ENCODE measurements at regions not wholly inside any gene's neighbourhood (a gene's known extent, or its start where the extent isn't known, plus 50 kb on each side); places are given as distances from the start of the nearest gene placed in this dataset.
A peak's percentile ranks its signal among the peaks of the same experiment; 100 is the strongest.

DNA sequence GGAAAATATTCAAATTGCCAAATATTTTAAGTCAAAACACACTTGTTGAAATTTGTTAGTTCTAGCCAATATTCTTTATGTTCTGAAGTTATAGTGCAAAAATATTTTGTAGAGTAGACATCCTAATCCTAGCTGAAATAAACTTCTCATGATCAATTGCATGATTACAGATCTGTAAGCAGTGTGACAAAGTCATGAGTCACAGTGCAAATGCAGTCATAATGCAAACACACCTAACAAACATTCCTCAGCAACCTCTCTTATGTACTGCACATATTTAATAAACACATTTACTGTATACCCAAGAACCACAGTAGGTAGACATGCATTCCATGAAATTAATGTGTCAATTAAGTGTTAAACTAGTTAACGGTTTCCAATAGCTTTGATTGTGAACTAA lies 1857.4 kb downstream of the NCAM2 start:
- Histone ChIP-seq H4K20me1 (no peaks in the 10 kb centered on the region), H3K4me2 (no peak overlapping the region), H3K36me3 (no peaks in the 10 kb centered on the region), H3K27me3 (no peaks in the 10 kb centered on the region), H3K9me3 (peaks cover 6% of the 10 kb centered on the region; the same call in 1 of the 2 replicates), H3K9ac (no peak overlapping the region), H3K27ac (no peak overlapping the region), H3K4me1 (peaks cover 19% of the 10 kb centered on the region), H3K4me3 (no peak overlapping the region)
- TF ChIP-seq Cebpa-rat (IDR thresholded peaks at IDR 0.05), result no peak

DNA sequence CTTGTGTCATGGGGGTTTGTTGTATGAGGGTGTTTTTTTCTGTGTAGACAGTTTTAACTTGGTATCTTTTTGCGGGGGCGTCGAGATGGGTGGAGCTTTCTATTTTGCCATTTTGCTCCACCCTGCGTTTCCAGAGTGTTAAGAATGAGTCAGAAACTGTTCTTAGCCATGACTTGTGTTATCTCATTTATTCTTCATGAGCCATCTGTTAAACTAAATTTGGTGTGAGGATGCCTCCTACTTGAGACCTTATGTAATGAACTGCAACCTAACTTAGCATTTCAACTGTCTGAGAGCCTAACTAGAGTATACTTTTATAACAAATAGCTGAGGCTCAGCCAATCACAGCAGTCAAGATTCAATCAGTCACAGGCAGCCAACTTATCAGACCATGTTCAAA lies 1873.5 kb downstream of the NCAM2 start:
- Histone ChIP-seq H3K9ac (no peak overlapping the region), H3K36me3 (no peaks in the 10 kb centered on the region), H3K4me3 (no peak overlapping the region), H3K27ac (no peak overlapping the region), H4K20me1 (no peaks in the 10 kb centered on the region), H3K27me3 (no peaks in the 10 kb centered on the region), H3K4me2 (no peak overlapping the region), H3K4me1 (peaks cover 21% of the 10 kb centered on the region), H3K9me3 (no peaks in the 10 kb centered on the region)
- TF ChIP-seq Cebpa-rat (IDR thresholded peaks at IDR 0.05), result no peak

DNA sequence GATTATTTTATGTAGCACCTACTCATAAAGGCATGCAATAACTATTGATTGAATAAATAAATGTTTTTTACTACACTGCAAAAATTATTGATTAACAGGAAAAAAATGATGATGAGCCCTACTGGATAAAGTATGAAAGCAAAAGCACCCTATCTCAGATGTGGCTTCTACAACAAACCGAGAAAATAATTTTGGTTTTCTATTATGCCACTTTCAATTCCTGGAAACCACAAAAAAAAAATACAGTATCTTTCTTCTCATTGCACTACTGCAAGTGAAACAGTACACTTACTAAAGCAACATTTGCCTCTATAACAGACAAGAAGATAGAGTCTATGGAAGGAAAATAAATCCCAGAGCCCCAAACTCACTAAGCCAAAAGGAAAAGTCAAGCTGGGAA lies 1882.4 kb downstream of the NCAM2 start:
- H3K4me3 ChIP-seq, result no peak overlapping the region
- no peaks in the 10 kb centered on the region for H3K9me3 ChIP-seq
- no peaks in the 10 kb centered on the region for H4K20me1 ChIP-seq
- H3K4me1 ChIP-seq, result peaks cover 19% of the 10 kb centered on the region
- H3K4me2 ChIP-seq, result 0 out of 2 replicates have a peak overlapping the region, but pooled peaks have one; percentile 0
- H3K27ac ChIP-seq, result no peak overlapping the region
- no peak overlapping the region for H3K9ac ChIP-seq
- no peak for TF ChIP-seq Cebpa-rat (IDR thresholded peaks at IDR 0.05)
- peaks cover 22% of the 10 kb centered on the region for H3K36me3 ChIP-seq
- H3K27me3 ChIP-seq, result no peaks in the 10 kb centered on the region

DNA sequence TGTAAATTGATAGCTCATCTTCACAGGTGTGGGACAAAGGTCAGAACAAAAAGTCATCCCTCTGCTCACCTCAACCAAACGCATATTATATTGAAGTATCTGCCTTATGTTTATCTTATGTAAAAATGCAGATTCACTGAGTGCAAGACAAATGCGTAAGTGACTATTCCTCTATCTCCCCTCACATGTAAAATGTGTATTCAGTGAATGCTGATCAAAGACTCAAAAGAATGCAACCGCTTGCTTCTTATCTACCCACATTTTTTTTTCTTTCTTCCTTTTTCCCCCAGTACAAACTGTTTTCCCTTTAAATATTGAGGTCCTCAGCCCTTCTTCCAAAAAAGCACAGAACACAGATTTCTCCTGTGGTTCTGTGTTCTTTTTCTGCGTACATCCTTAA lies 1882.9 kb downstream of the NCAM2 start:
- Histone ChIP-seq H3K36me3 (peaks cover 22% of the 10 kb centered on the region), H3K4me2 (0 out of 2 replicates have a peak overlapping the region, but pooled peaks have one; percentile 0), H3K9me3 (no peaks in the 10 kb centered on the region), H3K4me1 (peaks cover 14% of the 10 kb centered on the region), H3K27me3 (no peaks in the 10 kb centered on the region), H3K27ac (no peak overlapping the region), H3K9ac (no peak overlapping the region), H3K4me3 (no peak overlapping the region), H4K20me1 (no peaks in the 10 kb centered on the region)
- no peak for TF ChIP-seq Cebpa-rat (IDR thresholded peaks at IDR 0.05)

DNA sequence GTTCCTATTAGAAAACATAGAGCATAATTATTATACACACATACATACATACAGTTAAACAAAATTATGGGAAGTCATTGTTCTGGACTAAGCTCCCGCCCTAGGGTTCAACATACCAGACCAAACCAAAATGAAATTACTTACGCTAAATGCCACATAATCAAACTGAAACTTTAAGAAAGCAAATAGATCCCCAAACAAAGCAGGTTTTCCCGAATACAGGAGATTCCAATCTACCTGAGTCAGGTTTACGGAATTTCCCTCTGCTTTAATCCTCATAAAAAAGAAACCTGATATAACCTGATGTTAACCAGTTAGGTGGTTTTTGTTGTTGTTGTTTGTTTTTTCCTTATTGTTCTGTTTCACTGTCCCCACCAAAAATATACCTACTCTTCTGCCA lies 1886.9 kb downstream of the NCAM2 start:
- Histone ChIP-seq H3K36me3 (no peaks in the 10 kb centered on the region), H3K4me2 (no peak overlapping the region), H4K20me1 (no peaks in the 10 kb centered on the region), H3K27me3 (no peaks in the 10 kb centered on the region), H3K4me3 (no peak overlapping the region), H3K27ac (no peak overlapping the region), H3K9me3 (no peaks in the 10 kb centered on the region), H3K4me1 (peaks cover 10% of the 10 kb centered on the region), H3K9ac (no peak overlapping the region)
- no peak for TF ChIP-seq Cebpa-rat (IDR thresholded peaks at IDR 0.05)

DNA sequence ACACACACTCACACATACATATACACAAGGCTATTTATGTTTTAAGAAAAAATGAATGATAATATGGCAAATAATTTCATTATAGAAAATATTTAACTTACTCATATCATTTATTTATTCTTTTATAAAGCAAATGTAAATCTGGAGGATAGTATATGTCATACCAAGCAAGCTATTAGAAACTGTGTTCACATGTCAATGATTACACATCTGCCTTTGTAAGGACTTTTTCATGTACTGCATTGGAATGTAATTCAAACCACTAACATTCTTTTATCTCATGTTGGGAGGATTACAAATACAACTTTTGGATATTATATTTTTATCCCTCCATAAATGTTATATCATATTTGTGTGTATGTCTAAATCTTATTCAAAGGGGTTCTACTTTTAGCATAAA lies 1887.4 kb downstream of the NCAM2 start:
- no peak overlapping the region for H3K9ac ChIP-seq
- no peaks in the 10 kb centered on the region for H3K9me3 ChIP-seq
- TF ChIP-seq Cebpa-rat (IDR thresholded peaks at IDR 0.05), result no peak
- H3K27me3 ChIP-seq, result no peaks in the 10 kb centered on the region
- peaks cover 9% of the 10 kb centered on the region for H3K4me1 ChIP-seq
- no peaks in the 10 kb centered on the region for H4K20me1 ChIP-seq
- no peak overlapping the region for H3K4me3 ChIP-seq
- H3K27ac ChIP-seq, result no peak overlapping the region
- H3K4me2 ChIP-seq, result no peak overlapping the region
- H3K36me3 ChIP-seq, result no peaks in the 10 kb centered on the region

DNA sequence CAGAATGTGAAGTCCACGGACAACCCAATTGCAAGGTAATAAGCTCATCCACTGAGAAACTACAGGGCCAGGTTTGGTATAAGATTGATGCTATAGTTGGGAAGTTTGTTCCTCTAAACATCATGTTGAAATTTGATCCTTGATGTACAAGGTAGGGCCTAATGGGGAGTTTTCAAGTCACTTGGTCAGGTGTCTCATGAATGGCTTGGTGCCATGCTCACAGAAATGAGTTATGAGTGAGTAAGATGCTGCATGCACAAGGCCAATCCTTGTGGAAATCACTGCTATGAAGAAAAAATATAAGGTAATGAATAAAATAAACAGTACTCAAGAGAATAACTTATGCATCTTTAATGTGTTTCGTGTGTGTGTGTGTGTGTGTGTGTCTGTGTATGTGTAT lies 1891.2 kb downstream of the NCAM2 start:
- no peak for TF ChIP-seq Cebpa-rat (IDR thresholded peaks at IDR 0.05)
- H3K27ac ChIP-seq, result no peak overlapping the region

DNA sequence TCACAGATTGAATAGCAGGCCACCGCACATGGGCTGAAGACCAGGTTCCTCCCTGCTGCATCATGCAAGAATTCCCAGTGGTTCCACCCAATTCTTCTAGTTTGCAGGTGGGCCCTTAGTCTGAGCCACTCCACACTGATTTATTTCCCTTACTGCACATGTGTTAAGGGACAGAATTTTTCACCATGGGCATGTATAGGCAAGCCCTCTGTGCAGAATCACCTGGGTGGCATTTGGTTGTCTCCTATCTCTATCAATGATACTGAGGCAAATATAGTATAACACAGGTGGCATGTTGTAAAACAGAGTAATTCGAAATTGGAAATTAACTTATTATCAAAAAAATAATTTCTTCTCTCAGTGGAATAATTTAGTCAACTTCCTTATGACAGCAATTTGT lies 1892.4 kb downstream of the NCAM2 start:
- Histone ChIP-seq H3K27me3 (no peaks in the 10 kb centered on the region), H4K20me1 (no peaks in the 10 kb centered on the region), H3K9ac (no peak overlapping the region), H3K9me3 (peaks cover 1% of the 10 kb centered on the region; the same call in 1 of the 2 replicates), H3K4me3 (no peak overlapping the region), H3K4me1 (peaks cover 16% of the 10 kb centered on the region), H3K4me2 (no peak overlapping the region), H3K36me3 (no peaks in the 10 kb centered on the region; the same call in 1 of the 2 replicates), H3K27ac (no peak overlapping the region)
- TF ChIP-seq Cebpa-rat (IDR thresholded peaks at IDR 0.05), result no peak

More for the DNA sequence above, 1891.2 kb downstream of the NCAM2 start:
- Histone ChIP-seq H4K20me1 (no peaks in the 10 kb centered on the region), H3K27me3 (no peaks in the 10 kb centered on the region), H3K4me1 (peaks cover 16% of the 10 kb centered on the region), H3K4me3 (no peak overlapping the region), H3K36me3 (no peaks in the 10 kb centered on the region; the same call in 1 of the 2 replicates), H3K9ac (no peak overlapping the region), H3K9me3 (no peaks in the 10 kb centered on the region), H3K4me2 (no peak overlapping the region)

DNA sequence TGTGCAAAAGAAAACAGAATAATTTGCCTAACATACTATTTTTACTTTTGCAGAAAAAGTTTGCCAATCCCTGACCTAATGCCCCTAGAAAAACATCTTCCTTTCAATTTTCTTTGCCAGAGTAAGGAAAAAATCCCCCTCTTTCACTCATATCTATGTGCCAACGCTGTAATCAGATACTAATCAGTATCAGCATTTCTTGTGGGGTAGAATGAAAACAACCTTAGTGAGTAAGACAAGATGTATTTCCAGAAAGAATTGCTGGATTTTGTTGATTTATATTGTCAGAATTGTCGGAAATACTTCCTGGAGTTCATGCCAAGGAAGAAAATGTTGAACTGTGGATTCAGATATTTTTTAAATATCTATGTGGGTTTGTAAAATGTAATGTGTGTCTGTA lies 1893.8 kb downstream of the NCAM2 start:
- Histone ChIP-seq H3K9me3 (peaks cover 6% of the 10 kb centered on the region), H3K4me3 (no peak overlapping the region), H3K27me3 (no peaks in the 10 kb centered on the region), H3K4me2 (no peak overlapping the region), H3K36me3 (no peaks in the 10 kb centered on the region; the same call in 1 of the 2 replicates), H4K20me1 (no peaks in the 10 kb centered on the region), H3K9ac (no peak overlapping the region), H3K4me1 (peaks cover 16% of the 10 kb centered on the region), H3K27ac (no peak overlapping the region)
- TF ChIP-seq Cebpa-rat (IDR thresholded peaks at IDR 0.05), result no peak

DNA sequence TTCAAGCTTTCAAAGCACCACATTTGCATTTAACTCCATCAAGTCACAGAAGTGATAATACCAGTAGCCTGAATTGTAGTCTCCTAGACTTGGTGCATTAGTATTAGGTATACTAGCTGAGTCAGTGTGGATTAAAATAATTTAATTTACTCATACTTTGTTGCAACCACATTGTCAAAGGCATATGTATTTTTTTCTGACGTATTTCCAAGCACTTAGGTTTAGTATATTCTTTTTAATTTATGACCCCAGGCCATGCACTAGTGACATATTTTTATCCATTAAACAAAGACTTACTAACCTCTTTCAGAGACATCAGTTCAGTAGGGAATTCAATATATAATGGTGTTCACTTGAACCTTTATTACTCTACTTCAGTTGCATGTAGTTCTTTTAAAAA lies 1894.5 kb downstream of the NCAM2 start:
- H3K27me3 ChIP-seq, result no peaks in the 10 kb centered on the region
- no peak for TF ChIP-seq Cebpa-rat (IDR thresholded peaks at IDR 0.05)
- H3K4me2 ChIP-seq, result peak overlapping the region; percentile 50; the same call in 1 of the 2 replicates
- H3K4me1 ChIP-seq, result peaks cover 16% of the 10 kb centered on the region
- no peak overlapping the region for H3K4me3 ChIP-seq
- H4K20me1 ChIP-seq, result no peaks in the 10 kb centered on the region
- H3K9me3 ChIP-seq, result peaks cover 10% of the 10 kb centered on the region
- H3K27ac ChIP-seq, result no peak overlapping the region
- H3K9ac ChIP-seq, result no peak overlapping the region
- peaks cover 5% of the 10 kb centered on the region; the same call in 1 of the 2 replicates for H3K36me3 ChIP-seq
